ENCODE measurements at regions not wholly inside any gene's neighbourhood (a gene's known extent, or its start where the extent isn't known, plus 50 kb on each side); places are given as distances from the start of the nearest gene placed in this dataset.

DNA sequence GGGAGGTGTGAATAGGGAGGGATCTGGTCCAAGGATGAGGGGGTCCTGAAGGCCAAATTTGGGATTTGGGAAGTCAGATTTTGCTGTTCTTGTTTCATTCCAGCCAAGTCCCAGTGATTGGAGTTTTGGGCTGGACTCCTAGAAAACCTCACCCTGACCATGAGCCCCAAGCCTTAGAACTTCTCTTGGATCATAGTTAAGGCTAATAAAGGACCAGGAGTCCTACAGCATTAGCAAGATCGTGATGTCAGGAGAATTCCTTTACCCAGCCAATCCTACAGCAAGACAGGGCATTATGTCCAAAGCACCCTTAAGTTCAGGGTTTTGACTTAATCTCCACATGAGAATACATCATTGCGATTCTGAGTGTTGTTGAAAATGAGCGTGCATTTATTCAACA lies 85.0 kb downstream of the SOX9 start:
- no peak overlapping the region for H3K4me3 ChIP-seq (ENCODE audit: low read length in 3 of 3)
- H3K36me3 ChIP-seq (ENCODE audit: control insufficient read depth in 3 of 3, insufficient read depth in 3 of 3, low read length in 3 of 3) = no peaks in the 10 kb centered on the region
- no peak overlapping the region for H3K27ac ChIP-seq (ENCODE audit: low read depth, low read length)
- H3K4me1 ChIP-seq (ENCODE audit: control insufficient read depth in 3 of 3, insufficient read depth in 3 of 3, low read length in 3 of 3) = no peaks in the 10 kb centered on the region
- no peaks in the 10 kb centered on the region for H3K9me3 ChIP-seq (ENCODE audit: control insufficient read depth in 3 of 3, low read length in 3 of 3)
- H3K9ac ChIP-seq (ENCODE audit: low read depth in 1 of 3, low read length in 3 of 3) = no peak overlapping the region
- peaks cover 12 to 24% (median 20%) of the 10 kb centered on the region in 3 donors for H3K27me3 ChIP-seq (ENCODE audit: control insufficient read depth in 3 of 3, insufficient read depth in 3 of 3, low read length in 3 of 3)

DNA sequence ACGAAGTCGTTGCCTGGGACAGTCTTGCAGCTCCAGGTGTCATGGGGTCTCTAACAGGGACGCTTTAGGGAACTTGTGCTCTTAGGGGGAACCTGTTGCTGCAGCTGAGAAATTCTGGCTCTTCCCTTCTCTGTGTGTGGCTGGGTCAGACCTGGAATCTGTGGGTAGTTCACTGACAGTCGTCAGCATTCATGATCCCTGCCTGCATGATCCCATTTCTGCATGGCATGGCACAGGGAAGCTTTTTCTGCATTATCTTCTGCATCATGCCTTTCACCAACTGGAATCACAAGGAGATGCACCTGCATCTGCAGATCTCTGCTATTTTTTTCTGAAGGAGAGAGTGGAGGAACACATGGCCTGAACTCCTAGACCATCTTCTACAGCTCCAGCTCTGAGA lies 85.6 kb downstream of the SOX9 start:
- H3K27ac ChIP-seq (ENCODE audit: low read depth, low read length) = no peak overlapping the region
- H3K4me3 ChIP-seq (ENCODE audit: low read length in 3 of 3) = no peak overlapping the region
- H3K27me3 ChIP-seq (ENCODE audit: control insufficient read depth in 3 of 3, insufficient read depth in 3 of 3, low read length in 3 of 3) = peaks cover 12 to 24% (median 20%) of the 10 kb centered on the region in 3 donors
- H3K4me1 ChIP-seq (ENCODE audit: control insufficient read depth in 3 of 3, insufficient read depth in 3 of 3, low read length in 3 of 3) = no peaks in the 10 kb centered on the region
- H3K9me3 ChIP-seq (ENCODE audit: control insufficient read depth in 3 of 3, low read length in 3 of 3) = no peaks in the 10 kb centered on the region
- no peaks in the 10 kb centered on the region for H3K36me3 ChIP-seq (ENCODE audit: control insufficient read depth in 3 of 3, insufficient read depth in 3 of 3, low read length in 3 of 3)
- no peak overlapping the region for H3K9ac ChIP-seq (ENCODE audit: low read depth in 1 of 3, low read length in 3 of 3)

DNA sequence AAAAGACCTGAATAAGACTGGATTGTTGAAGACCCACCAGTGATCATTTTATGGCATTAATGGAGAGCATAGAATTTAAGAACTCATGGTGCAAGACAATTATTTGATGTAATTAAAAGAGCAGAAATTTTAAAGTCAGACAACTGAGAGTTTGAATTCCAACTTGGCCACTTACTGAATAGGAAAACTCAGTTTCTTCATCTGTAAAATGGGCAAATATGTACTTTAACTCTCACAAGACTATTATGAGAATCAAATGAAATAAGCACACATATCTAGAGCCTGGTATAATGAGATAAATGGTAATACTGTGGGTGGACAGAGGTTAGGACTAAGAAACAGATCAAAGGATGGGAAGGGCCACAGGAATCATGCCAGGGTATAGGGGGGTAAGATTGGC lies 88.0 kb downstream of the SOX9 start:
- peaks cover 12 to 20% (median 19%) of the 10 kb centered on the region in 3 donors for H3K27me3 ChIP-seq (ENCODE audit: control insufficient read depth in 3 of 3, insufficient read depth in 3 of 3, low read length in 3 of 3)
- no peak overlapping the region for H3K27ac ChIP-seq (ENCODE audit: low read depth, low read length)
- no peaks in the 10 kb centered on the region for H3K4me1 ChIP-seq (ENCODE audit: control insufficient read depth in 3 of 3, insufficient read depth in 3 of 3, low read length in 3 of 3)
- H3K9me3 ChIP-seq (ENCODE audit: control insufficient read depth in 3 of 3, low read length in 3 of 3) = no peaks in the 10 kb centered on the region
- no peaks in the 10 kb centered on the region for H3K36me3 ChIP-seq (ENCODE audit: control insufficient read depth in 3 of 3, insufficient read depth in 3 of 3, low read length in 3 of 3)
- no peak overlapping the region for H3K4me3 ChIP-seq (ENCODE audit: low read length in 3 of 3)
- H3K9ac ChIP-seq (ENCODE audit: low read depth in 1 of 3, low read length in 3 of 3) = no peak overlapping the region

DNA sequence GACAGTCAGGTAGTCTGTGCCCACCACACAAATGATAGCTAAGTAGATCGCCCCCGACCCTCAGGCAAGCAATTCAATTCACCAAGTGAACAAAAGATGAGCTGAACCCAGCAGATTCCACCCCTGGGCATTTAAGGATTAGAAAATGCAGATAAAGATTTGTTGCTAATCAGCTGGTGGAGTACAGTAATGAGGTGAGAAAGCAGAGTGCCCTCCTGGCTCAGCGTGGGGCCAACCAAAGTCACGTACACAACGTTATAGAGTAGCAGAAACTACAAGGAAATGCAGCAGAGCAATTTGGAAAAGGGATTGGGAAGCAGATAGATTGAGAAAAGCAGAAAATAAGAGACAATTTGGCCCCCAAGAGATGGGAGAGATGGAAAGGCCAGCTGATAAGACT lies 91.2 kb downstream of the SOX9 start:
- no peak overlapping the region for H3K27ac ChIP-seq (ENCODE audit: low read depth, low read length)
- no peaks in the 10 kb centered on the region for H3K4me1 ChIP-seq (ENCODE audit: control insufficient read depth in 3 of 3, insufficient read depth in 3 of 3, low read length in 3 of 3)
- no peaks in the 10 kb centered on the region for H3K9me3 ChIP-seq (ENCODE audit: control insufficient read depth in 3 of 3, low read length in 3 of 3)
- H3K36me3 ChIP-seq (ENCODE audit: control insufficient read depth in 3 of 3, insufficient read depth in 3 of 3, low read length in 3 of 3) = no peaks in the 10 kb centered on the region
- H3K4me3 ChIP-seq (ENCODE audit: low read length in 3 of 3) = no peak overlapping the region
- H3K9ac ChIP-seq (ENCODE audit: low read depth in 1 of 3, low read length in 3 of 3) = no peak overlapping the region
- no peaks in the 10 kb centered on the region for H3K27me3 ChIP-seq (ENCODE audit: control insufficient read depth in 3 of 3, insufficient read depth in 3 of 3, low read length in 3 of 3)

DNA sequence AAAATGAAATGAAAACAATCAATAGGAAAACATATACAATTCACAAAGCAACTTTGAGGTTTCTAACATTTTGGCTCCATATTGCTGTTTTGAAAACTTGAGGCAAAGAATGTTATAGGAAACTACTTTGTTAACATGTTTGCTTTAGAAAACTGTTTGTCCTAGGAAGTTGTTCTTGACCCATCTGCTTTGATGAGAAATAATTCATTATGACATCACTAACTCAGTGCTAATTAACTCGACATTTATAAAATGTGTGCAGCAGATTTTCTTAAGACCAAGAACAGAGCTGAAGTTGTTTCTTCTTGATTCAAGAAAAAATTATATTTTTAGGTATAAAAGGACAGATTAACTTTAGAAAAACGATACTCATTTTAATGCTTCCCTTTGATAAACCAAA lies 94.7 kb downstream of the SOX9 start:
- no peak overlapping the region for H3K27ac ChIP-seq (ENCODE audit: low read depth, low read length)
- no peak overlapping the region for H3K4me3 ChIP-seq (ENCODE audit: low read length in 3 of 3)
- no peaks in the 10 kb centered on the region for H3K9me3 ChIP-seq (ENCODE audit: control insufficient read depth in 3 of 3, low read length in 3 of 3)
- H3K4me1 ChIP-seq (ENCODE audit: control insufficient read depth in 3 of 3, insufficient read depth in 3 of 3, low read length in 3 of 3) = no peaks in the 10 kb centered on the region
- H3K27me3 ChIP-seq (ENCODE audit: control insufficient read depth in 3 of 3, insufficient read depth in 3 of 3, low read length in 3 of 3) = peaks cover 14 to 23% (median 14%) of the 10 kb centered on the region in 3 donors
- H3K9ac ChIP-seq (ENCODE audit: low read depth in 1 of 3, low read length in 3 of 3) = no peak overlapping the region
- H3K36me3 ChIP-seq (ENCODE audit: control insufficient read depth in 3 of 3, insufficient read depth in 3 of 3, low read length in 3 of 3) = no peaks in the 10 kb centered on the region

DNA sequence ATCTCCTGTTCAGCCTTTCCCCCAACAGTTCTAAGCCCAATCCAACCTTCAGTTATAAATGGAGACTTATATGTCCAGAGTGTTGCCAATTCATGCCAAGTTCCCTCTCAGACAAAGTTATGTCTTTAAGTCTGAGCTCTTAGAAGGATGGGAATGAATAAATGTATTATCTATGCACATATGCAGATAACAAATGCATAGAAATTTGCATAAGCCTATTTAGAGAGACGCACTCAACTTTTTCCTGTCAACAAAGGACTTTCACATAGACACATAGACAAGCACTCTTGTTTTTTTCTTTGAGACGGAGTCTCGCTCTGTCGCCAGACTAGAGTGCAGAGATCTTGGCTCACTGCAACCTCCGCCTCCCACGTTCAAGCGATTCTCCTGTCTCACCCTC lies 95.1 kb downstream of the SOX9 start:
- H3K9me3 ChIP-seq (ENCODE audit: control insufficient read depth in 3 of 3, low read length in 3 of 3) = no peaks in the 10 kb centered on the region
- H3K27me3 ChIP-seq (ENCODE audit: control insufficient read depth in 3 of 3, insufficient read depth in 3 of 3, low read length in 3 of 3) = peaks cover 16 to 23% (median 18%) of the 10 kb centered on the region in 3 donors
- no peaks in the 10 kb centered on the region for H3K4me1 ChIP-seq (ENCODE audit: control insufficient read depth in 3 of 3, insufficient read depth in 3 of 3, low read length in 3 of 3)
- H3K4me3 ChIP-seq (ENCODE audit: low read length in 3 of 3) = no peak overlapping the region
- H3K9ac ChIP-seq (ENCODE audit: low read depth in 1 of 3, low read length in 3 of 3) = no peak overlapping the region
- no peaks in the 10 kb centered on the region for H3K36me3 ChIP-seq (ENCODE audit: control insufficient read depth in 3 of 3, insufficient read depth in 3 of 3, low read length in 3 of 3)
- H3K27ac ChIP-seq (ENCODE audit: low read depth, low read length) = no peak overlapping the region

DNA sequence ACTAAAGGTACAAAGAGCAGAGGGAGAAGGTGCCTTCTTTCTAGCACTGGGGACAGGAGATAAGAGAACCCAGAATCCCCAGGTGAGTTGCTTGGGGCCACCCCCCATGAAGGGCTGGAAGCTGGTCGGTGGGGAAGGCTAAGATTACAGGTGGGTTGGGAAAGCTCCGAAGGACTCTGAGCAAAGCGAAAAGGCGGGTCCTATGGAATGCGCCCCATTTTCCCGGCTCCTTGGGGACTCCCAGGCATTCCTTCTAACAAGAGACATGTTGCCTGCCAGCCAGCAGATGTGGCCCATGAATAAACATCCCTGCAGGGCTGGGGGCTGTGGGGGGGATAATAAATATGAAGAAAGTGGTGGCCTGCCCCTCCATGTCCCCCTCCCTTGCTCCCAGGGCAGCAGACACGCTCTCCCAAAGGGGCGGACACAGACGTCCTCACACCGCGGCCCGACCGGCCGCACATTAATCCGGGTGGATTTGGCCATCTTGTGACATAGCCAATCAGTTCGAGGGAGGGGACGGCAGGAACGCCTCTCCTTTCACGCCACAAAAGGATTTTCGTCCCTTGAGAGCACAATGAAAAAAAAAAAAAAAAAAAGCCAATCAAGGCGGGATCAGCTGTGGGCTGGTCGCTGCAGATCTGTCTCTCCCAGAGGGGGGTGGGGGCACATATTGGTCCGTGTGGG lies 98.5 kb downstream of the SOX9 start:
- H3K4me1 ChIP-seq (ENCODE audit: control insufficient read depth in 3 of 3, insufficient read depth in 3 of 3, low read length in 3 of 3) = no peaks in the 10 kb centered on the region
- peaks cover 19 to 23% (median 21%) of the 10 kb centered on the region in 3 donors for H3K27me3 ChIP-seq (ENCODE audit: control insufficient read depth in 3 of 3, insufficient read depth in 3 of 3, low read length in 3 of 3)
- H3K27ac ChIP-seq (ENCODE audit: low read depth, low read length) = no peak overlapping the region
- no peak overlapping the region for H3K9ac ChIP-seq (ENCODE audit: low read depth in 1 of 3, low read length in 3 of 3)
- no peaks in the 10 kb centered on the region for H3K9me3 ChIP-seq (ENCODE audit: control insufficient read depth in 3 of 3, low read length in 3 of 3)
- H3K36me3 ChIP-seq (ENCODE audit: control insufficient read depth in 3 of 3, insufficient read depth in 3 of 3, low read length in 3 of 3) = no peaks in the 10 kb centered on the region
- H3K4me3 ChIP-seq (ENCODE audit: low read length in 3 of 3) = no peak overlapping the region

DNA sequence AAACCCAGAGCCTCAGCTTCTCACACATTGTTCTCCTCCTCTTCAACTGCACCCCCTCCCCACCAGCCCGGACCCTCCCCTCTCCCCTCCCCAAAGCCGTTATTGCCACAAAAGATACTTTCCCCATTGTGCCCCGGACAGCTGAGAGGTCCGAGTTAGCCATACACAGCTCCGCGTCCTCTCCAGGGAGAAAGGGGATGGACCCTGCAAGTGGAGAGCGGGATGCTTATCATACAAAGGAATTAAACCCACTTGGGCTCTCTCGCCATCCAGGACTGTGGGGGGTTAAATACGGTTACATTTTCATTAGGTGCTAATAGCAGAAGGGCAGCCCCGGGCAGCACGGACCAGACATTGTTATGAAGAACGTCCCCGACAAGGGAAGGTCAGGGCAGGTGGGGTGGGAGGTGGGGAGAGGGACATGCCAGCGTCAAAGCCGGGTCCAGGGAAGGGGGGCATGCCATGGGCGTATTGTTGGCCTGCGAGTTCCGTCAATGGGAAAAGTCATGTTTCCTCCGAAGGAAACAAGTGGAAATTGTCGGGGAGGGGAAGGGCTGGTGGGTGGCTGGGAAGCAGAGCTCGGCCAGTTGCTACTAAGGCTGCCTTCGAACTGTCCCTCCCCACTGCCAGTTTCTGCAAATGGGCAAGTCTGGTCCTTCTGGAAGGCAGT lies 99.1 kb downstream of the SOX9 start:
- Histone ChIP-seq H3K9me3 (ENCODE audit: control insufficient read depth in 3 of 3, low read length in 3 of 3) (no peaks in the 10 kb centered on the region), H3K9ac (ENCODE audit: low read depth in 1 of 3, low read length in 3 of 3) (no peak overlapping the region), H3K27ac (ENCODE audit: low read depth, low read length) (no peak overlapping the region), H3K36me3 (ENCODE audit: control insufficient read depth in 3 of 3, insufficient read depth in 3 of 3, low read length in 3 of 3) (no peaks in the 10 kb centered on the region), H3K4me3 (ENCODE audit: low read length in 3 of 3) (no peak overlapping the region), H3K27me3 (ENCODE audit: control insufficient read depth in 3 of 3, insufficient read depth in 3 of 3, low read length in 3 of 3) (peaks cover 19 to 23% (median 21%) of the 10 kb centered on the region in 3 donors), H3K4me1 (ENCODE audit: control insufficient read depth in 3 of 3, insufficient read depth in 3 of 3, low read length in 3 of 3) (no peaks in the 10 kb centered on the region)

DNA sequence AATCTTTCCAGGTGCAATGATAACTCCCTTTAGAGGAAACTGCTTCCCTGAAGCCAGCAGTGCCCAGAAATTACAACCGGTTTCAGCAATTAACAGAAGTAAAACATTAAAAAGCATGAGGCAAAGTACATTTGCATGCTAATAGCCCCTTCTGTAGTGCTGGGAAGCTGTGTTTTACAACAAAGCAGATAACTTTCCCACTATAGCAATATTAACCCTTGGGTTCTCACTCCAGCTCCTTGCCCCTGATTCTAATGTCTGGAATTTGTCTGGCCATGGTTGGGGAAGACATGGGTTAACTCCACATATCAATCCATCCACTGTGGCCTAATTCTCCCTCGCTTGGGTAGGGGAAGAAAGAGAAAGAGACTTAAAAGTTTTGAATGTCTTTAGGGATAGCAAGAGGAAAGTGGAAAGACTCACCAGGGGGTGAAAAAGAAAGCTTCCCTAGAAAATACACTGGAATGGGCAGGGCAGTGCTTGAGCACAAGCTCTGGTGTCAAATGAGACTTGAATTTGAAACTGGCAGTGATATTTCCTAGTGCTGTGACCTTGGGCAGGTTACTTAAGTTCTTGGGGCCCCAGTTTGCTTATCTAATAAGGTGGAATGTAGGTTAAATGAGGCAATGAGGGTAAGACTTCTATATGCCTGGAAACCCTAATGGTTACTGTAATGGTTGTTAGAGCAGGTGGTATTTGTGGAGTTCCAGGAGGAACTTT lies 102.0 kb downstream of the SOX9 start:
- no peaks in the 10 kb centered on the region for H3K4me1 ChIP-seq (ENCODE audit: control insufficient read depth in 3 of 3, insufficient read depth in 3 of 3, low read length in 3 of 3)
- H3K36me3 ChIP-seq (ENCODE audit: control insufficient read depth in 3 of 3, insufficient read depth in 3 of 3, low read length in 3 of 3) = no peaks in the 10 kb centered on the region
- H3K9ac ChIP-seq (ENCODE audit: low read depth in 1 of 3, low read length in 3 of 3) = no peak overlapping the region
- no peak overlapping the region for H3K27ac ChIP-seq (ENCODE audit: low read depth, low read length)
- H3K4me3 ChIP-seq (ENCODE audit: low read length in 3 of 3) = no peak overlapping the region
- no peaks in the 10 kb centered on the region for H3K9me3 ChIP-seq (ENCODE audit: control insufficient read depth in 3 of 3, low read length in 3 of 3)
- peaks cover 19 to 23% (median 21%) of the 10 kb centered on the region in 3 donors for H3K27me3 ChIP-seq (ENCODE audit: control insufficient read depth in 3 of 3, insufficient read depth in 3 of 3, low read length in 3 of 3)

DNA sequence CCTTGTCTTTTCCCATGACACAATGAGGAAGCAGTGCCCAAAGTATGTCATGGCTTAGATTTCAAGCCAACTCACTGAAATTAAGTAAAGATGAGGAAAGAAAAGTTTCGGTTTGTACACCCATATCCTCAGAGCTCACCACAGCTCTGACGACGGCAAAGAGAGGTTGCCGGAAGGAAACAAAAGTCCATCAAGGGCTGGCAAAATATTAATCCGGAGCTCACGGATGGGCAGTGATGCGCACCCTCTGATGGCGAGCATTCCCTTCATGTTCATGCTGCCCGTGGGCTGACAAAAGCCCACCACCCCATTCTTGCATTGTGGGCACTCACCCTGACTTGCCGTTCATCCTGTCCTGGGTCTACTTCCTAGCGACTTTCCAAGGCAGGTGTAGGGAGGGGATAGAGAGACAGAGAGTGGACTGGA lies 103.1 kb downstream of the SOX9 start:
- no peak overlapping the region for H3K27ac ChIP-seq (ENCODE audit: low read depth, low read length)
- no peaks in the 10 kb centered on the region for H3K9me3 ChIP-seq (ENCODE audit: control insufficient read depth in 3 of 3, low read length in 3 of 3)
- H3K27me3 ChIP-seq (ENCODE audit: control insufficient read depth in 3 of 3, insufficient read depth in 3 of 3, low read length in 3 of 3) = peaks cover 16 to 19% (median 17%) of the 10 kb centered on the region in 3 donors
- H3K36me3 ChIP-seq (ENCODE audit: control insufficient read depth in 3 of 3, insufficient read depth in 3 of 3, low read length in 3 of 3) = no peaks in the 10 kb centered on the region
- H3K4me1 ChIP-seq (ENCODE audit: control insufficient read depth in 3 of 3, insufficient read depth in 3 of 3, low read length in 3 of 3) = no peaks in the 10 kb centered on the region
- H3K4me3 ChIP-seq (ENCODE audit: low read length in 3 of 3) = no peak overlapping the region
- no peak overlapping the region for H3K9ac ChIP-seq (ENCODE audit: low read depth in 1 of 3, low read length in 3 of 3)

All from skeletal muscle tissue (tissue), 3 donors.